H1 (cell line): ENCODE measurements at regions not wholly inside any gene's neighbourhood (a gene's known extent, or its start where the extent isn't known, plus 50 kb on each side); places are given as distances from the start of the nearest gene placed in this dataset.

Experiments
- BRCA1 ChIP-seq: IDR thresholded peaks from 2 replicates; pipeline ENCODE4 v1.6.1; 2012; ENCODE audit warnings: low read depth, low read length, improper control_type of control experiment
- EGR1 ChIP-seq: IDR thresholded peaks from 2 replicates; pipeline ENCODE4 v1.6.1; 2011; ENCODE audit warnings: low read depth, low read length, borderline replicate concordance
- GABPA ChIP-seq: IDR thresholded peaks from 2 replicates; pipeline ENCODE4 v1.6.1; 2011; ENCODE audit warnings: mild to moderate bottlenecking, low read length, moderate library complexity, borderline replicate concordance; ENCODE audit not compliant: insufficient read depth
- KDM1A ChIP-seq: fragments of 200-600, 300-600 bp; sonication (generic); IDR thresholded peaks from 2 replicates; pipeline ENCODE4 v1.7.1; 2016; ENCODE audit warnings: mild to moderate bottlenecking, low read length, borderline replicate concordance
- RAD21 ChIP-seq, 2 experiments: IDR thresholded peaks in 1 of 2; conservative IDR thresholded peaks in 1 of 2; 2 replicates each; pipeline ENCODE4 v1.6.1; 2011; ENCODE audit warnings: low read depth in 2 of 2, low read length in 2 of 2, improper control_type of control experiment in 1 of 2, inconsistent platforms in 1 of 2, mild to moderate bottlenecking in 1 of 2, moderate library complexity in 1 of 2
- TAF1 ChIP-seq: IDR thresholded peaks from 2 replicates; pipeline ENCODE4 v1.6.1; 2011; ENCODE audit warnings: mild to moderate bottlenecking, low read depth, low read length
- YY1 ChIP-seq: IDR thresholded peaks from 2 replicates; pipeline ENCODE4 v1.6.1; 2011; ENCODE audit warnings: low read depth, mild to moderate bottlenecking, low read length
- TF ChIP-seq, protein P1 (sequence below): fragments of 300-600 bp; sonication (generic); IDR thresholded peaks from 2 replicates; pipeline ENCODE4 v1.7.1; 2012; ENCODE audit warnings: low read length, moderate library complexity, mild to moderate bottlenecking, inconsistent platforms; ENCODE audit not compliant: insufficient replicate concordance

DNA sequence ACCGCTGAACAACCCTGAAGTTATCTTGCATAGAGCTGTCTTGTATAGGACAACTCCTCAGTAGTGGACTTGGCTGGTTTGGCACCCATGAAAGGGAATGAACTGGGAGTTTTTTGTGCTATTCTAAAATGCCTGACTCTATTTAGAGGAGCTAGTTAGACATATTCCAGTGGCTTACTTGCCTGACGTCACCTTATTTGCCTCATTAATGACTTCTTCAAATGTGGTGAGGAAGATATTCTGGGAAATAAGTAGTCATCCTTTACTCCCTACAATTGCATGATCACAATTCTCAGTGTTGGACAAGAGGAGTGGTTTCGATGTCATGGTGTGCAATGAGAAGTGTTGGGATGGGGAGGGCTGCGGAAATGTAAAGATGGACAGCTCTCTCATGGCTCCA, 509.2 kb upstream of the MDFIC2 start (continued):
- TF ChIP-seq, protein P1, sequence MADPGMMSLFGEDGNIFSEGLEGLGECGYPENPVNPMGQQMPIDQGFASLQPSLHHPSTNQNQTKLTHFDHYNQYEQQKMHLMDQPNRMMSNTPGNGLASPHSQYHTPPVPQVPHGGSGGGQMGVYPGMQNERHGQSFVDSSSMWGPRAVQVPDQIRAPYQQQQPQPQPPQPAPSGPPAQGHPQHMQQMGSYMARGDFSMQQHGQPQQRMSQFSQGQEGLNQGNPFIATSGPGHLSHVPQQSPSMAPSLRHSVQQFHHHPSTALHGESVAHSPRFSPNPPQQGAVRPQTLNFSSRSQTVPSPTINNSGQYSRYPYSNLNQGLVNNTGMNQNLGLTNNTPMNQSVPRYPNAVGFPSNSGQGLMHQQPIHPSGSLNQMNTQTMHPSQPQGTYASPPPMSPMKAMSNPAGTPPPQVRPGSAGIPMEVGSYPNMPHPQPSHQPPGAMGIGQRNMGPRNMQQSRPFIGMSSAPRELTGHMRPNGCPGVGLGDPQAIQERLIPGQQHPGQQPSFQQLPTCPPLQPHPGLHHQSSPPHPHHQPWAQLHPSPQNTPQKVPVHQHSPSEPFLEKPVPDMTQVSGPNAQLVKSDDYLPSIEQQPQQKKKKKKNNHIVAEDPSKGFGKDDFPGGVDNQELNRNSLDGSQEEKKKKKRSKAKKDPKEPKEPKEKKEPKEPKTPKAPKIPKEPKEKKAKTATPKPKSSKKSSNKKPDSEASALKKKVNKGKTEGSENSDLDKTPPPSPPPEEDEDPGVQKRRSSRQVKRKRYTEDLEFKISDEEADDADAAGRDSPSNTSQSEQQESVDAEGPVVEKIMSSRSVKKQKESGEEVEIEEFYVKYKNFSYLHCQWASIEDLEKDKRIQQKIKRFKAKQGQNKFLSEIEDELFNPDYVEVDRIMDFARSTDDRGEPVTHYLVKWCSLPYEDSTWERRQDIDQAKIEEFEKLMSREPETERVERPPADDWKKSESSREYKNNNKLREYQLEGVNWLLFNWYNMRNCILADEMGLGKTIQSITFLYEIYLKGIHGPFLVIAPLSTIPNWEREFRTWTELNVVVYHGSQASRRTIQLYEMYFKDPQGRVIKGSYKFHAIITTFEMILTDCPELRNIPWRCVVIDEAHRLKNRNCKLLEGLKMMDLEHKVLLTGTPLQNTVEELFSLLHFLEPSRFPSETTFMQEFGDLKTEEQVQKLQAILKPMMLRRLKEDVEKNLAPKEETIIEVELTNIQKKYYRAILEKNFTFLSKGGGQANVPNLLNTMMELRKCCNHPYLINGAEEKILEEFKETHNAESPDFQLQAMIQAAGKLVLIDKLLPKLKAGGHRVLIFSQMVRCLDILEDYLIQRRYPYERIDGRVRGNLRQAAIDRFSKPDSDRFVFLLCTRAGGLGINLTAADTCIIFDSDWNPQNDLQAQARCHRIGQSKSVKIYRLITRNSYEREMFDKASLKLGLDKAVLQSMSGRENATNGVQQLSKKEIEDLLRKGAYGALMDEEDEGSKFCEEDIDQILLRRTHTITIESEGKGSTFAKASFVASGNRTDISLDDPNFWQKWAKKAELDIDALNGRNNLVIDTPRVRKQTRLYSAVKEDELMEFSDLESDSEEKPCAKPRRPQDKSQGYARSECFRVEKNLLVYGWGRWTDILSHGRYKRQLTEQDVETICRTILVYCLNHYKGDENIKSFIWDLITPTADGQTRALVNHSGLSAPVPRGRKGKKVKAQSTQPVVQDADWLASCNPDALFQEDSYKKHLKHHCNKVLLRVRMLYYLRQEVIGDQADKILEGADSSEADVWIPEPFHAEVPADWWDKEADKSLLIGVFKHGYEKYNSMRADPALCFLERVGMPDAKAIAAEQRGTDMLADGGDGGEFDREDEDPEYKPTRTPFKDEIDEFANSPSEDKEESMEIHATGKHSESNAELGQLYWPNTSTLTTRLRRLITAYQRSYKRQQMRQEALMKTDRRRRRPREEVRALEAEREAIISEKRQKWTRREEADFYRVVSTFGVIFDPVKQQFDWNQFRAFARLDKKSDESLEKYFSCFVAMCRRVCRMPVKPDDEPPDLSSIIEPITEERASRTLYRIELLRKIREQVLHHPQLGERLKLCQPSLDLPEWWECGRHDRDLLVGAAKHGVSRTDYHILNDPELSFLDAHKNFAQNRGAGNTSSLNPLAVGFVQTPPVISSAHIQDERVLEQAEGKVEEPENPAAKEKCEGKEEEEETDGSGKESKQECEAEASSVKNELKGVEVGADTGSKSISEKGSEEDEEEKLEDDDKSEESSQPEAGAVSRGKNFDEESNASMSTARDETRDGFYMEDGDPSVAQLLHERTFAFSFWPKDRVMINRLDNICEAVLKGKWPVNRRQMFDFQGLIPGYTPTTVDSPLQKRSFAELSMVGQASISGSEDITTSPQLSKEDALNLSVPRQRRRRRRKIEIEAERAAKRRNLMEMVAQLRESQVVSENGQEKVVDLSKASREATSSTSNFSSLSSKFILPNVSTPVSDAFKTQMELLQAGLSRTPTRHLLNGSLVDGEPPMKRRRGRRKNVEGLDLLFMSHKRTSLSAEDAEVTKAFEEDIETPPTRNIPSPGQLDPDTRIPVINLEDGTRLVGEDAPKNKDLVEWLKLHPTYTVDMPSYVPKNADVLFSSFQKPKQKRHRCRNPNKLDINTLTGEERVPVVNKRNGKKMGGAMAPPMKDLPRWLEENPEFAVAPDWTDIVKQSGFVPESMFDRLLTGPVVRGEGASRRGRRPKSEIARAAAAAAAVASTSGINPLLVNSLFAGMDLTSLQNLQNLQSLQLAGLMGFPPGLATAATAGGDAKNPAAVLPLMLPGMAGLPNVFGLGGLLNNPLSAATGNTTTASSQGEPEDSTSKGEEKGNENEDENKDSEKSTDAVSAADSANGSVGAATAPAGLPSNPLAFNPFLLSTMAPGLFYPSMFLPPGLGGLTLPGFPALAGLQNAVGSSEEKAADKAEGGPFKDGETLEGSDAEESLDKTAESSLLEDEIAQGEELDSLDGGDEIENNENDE, result no peak
- TF ChIP-seq YY1 (no peak), EGR1 (no peak), KDM1A (no peak), GABPA (no peak), TAF1 (no peak), BRCA1 (no peak), RAD21 (IDR thresholded peaks at IDR 0.05 in 1 of 2, conservative IDR thresholded peaks at IDR 0.05 in 1 of 2; ENCODE audit: low read depth in 2 of 2, low read length in 2 of 2) (no peak)
